IPS-18a (cell line): ENCODE measurements at regions not wholly inside any gene's neighbourhood (a gene's known extent, or its start where the extent isn't known, plus 50 kb on each side); places are given as distances from the start of the nearest gene placed in this dataset.

Experiments
- H3K27ac ChIP-seq: one replicate; pipeline ENCODE4 v1.5.1; 2013; ENCODE audit warnings: low read length
- H3K27me3 ChIP-seq: one replicate; pipeline ENCODE4 v1.6.1; 2013; ENCODE audit warnings: mild to moderate bottlenecking, low read length; ENCODE audit not compliant: control insufficient read depth, insufficient read depth
- H3K36me3 ChIP-seq: one replicate; pipeline ENCODE4 v1.6.1; 2013; ENCODE audit warnings: low read depth, low read length; ENCODE audit not compliant: control insufficient read depth
- H3K4me1 ChIP-seq: one replicate; pipeline ENCODE4 v1.6.1; 2013; ENCODE audit warnings: low read depth, low read length; ENCODE audit not compliant: control insufficient read depth
- H3K4me3 ChIP-seq: one replicate; pipeline ENCODE4 v1.5.1; 2013; ENCODE audit warnings: low read length
- H3K9ac ChIP-seq: one replicate; pipeline ENCODE4 v1.6.1; 2013; ENCODE audit warnings: mild to moderate bottlenecking, low read length, moderate library complexity
- H3K9me3 ChIP-seq: one replicate; pipeline ENCODE4 v1.6.1; 2013; ENCODE audit warnings: low read depth, low read length; ENCODE audit not compliant: control insufficient read depth

- H3K9ac ChIP-seq = no peak overlapping the region
- H3K9me3 ChIP-seq = no peaks in the 10 kb centered on the region
- H3K27me3 ChIP-seq = no peaks in the 10 kb centered on the region
- no peak overlapping the region for H3K27ac ChIP-seq
- H3K4me1 ChIP-seq = no peaks in the 10 kb centered on the region
- no peak overlapping the region for H3K4me3 ChIP-seq
- no peaks in the 10 kb centered on the region for H3K36me3 ChIP-seq
Observed at GRCh38 chr10:9719246-9719645, 1298.4 kb upstream of the CELF2 start.

- no peaks in the 10 kb centered on the region for H3K27me3 ChIP-seq
- H3K36me3 ChIP-seq = no peaks in the 10 kb centered on the region
- H3K4me3 ChIP-seq = no peak overlapping the region
- H3K9ac ChIP-seq = no peak overlapping the region
- H3K4me1 ChIP-seq = no peaks in the 10 kb centered on the region
- H3K9me3 ChIP-seq = no peaks in the 10 kb centered on the region
- no peak overlapping the region for H3K27ac ChIP-seq
Observed at GRCh38 chr10:9733766-9734165, 1283.9 kb upstream of the CELF2 start.

DNA sequence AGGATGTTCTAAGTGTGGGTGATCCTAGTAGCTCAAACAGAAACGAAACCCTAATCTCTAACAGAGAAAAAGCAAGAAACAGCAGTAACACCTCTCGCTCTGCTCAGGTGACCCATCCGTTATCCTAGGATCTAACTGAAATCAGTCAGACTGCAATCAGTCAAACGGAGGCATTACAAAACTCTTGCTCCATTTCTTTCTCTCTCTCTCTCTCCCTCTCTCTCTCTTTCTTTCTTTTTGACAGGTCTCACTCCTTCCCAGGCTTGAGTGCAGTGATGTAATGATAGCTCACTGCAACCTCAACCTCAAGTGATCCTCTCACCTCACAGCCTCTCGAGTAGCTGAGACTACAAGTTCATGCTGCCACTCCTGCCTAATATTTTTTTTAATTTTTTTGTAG is 1283.5 kb upstream of the CELF2 start:
- no peaks in the 10 kb centered on the region for H3K9me3 ChIP-seq

DNA sequence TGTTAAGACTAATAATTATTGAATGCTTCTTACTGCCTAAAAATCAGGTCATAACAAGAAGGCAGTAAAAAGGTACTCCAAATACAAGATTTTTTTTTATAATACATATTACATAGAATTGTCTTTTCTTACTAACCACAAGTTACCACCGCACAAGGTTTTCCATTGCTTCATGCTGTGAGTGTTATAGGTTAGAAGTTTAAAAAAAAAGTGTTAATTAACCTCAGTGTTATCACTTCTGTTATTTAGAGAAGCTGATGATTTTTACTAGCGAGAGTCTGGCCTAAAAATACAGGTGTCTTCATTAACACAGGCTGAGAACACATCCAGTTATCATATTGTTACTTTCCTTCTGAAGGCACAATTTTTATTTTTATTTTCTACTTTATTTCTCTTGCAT is 1281.9 kb upstream of the CELF2 start:
- H3K9ac ChIP-seq = no peak overlapping the region
- H3K4me3 ChIP-seq = no peak overlapping the region
- no peaks in the 10 kb centered on the region for H3K27me3 ChIP-seq
- no peaks in the 10 kb centered on the region for H3K4me1 ChIP-seq
- no peaks in the 10 kb centered on the region for H3K36me3 ChIP-seq
- H3K9me3 ChIP-seq = no peaks in the 10 kb centered on the region
- H3K27ac ChIP-seq = no peak overlapping the region

More for the DNA sequence above, 1283.5 kb upstream of the CELF2 start:
- H3K36me3 ChIP-seq = no peaks in the 10 kb centered on the region
- H3K9ac ChIP-seq = no peak overlapping the region
- no peak overlapping the region for H3K27ac ChIP-seq
- H3K4me1 ChIP-seq = no peaks in the 10 kb centered on the region
- H3K4me3 ChIP-seq = no peak overlapping the region
- no peaks in the 10 kb centered on the region for H3K27me3 ChIP-seq

DNA sequence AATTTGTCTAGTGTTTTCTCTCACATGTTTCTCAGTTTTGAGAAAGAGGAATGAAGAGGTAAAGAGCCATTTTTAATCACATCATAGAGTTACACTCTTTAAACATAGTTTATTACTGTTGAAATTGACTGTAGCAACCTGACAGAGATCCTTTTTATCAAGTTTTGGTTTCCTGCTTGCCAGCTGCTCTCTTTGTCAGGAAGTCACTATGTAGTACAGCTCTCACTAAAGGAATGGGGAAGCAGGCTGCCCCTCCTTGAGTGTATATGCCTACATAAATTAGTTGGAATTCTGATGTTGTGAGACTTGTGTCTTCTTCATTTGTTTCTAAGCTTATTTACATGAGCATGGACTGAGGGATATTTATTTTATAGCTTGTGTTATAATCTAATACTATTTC is 1274.0 kb upstream of the CELF2 start:
- Histone ChIP-seq H3K27ac (no peak overlapping the region), H3K4me1 (no peaks in the 10 kb centered on the region), H3K36me3 (no peaks in the 10 kb centered on the region), H3K27me3 (no peaks in the 10 kb centered on the region), H3K9me3 (no peaks in the 10 kb centered on the region), H3K9ac (no peak overlapping the region), H3K4me3 (no peak overlapping the region)

DNA sequence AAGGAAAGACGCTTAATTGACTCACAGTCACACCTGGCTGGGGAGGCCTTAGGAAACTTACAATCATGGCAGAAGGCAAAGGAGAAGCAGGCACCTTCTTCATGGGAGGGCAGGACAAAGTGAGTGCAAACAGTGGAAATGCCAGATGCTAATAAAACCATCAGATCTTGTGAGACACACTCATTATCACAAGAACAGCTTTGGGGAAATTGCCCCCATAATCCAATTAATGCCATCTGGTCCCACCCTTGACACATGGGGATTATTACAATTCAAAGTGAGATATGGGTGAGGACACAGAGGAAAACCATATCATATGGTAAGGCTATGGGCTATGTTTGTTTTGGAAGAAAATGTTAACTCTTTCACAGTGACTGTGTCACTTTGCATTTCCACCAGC is 1272.5 kb upstream of the CELF2 start:
- Histone ChIP-seq H3K4me1 (no peaks in the 10 kb centered on the region), H3K4me3 (no peak overlapping the region), H3K9me3 (no peaks in the 10 kb centered on the region), H3K27me3 (no peaks in the 10 kb centered on the region), H3K9ac (no peak overlapping the region), H3K27ac (no peak overlapping the region), H3K36me3 (no peaks in the 10 kb centered on the region)

- no peaks in the 10 kb centered on the region for H3K4me1 ChIP-seq
- no peak overlapping the region for H3K27ac ChIP-seq
- no peak overlapping the region for H3K4me3 ChIP-seq
- no peak overlapping the region for H3K9ac ChIP-seq
- no peaks in the 10 kb centered on the region for H3K9me3 ChIP-seq
- H3K36me3 ChIP-seq = no peaks in the 10 kb centered on the region
- no peaks in the 10 kb centered on the region for H3K27me3 ChIP-seq
Observed at GRCh38 chr10:9757176-9757575, 1260.5 kb upstream of the CELF2 start.

GRCh38 chr10:9759596-9759995 is 1258.1 kb upstream of the CELF2 start:
- no peaks in the 10 kb centered on the region for H3K4me1 ChIP-seq
- H3K4me3 ChIP-seq = no peak overlapping the region
- no peaks in the 10 kb centered on the region for H3K9me3 ChIP-seq
- H3K27me3 ChIP-seq = no peaks in the 10 kb centered on the region
- H3K27ac ChIP-seq = no peak overlapping the region
- no peak overlapping the region for H3K9ac ChIP-seq
- H3K36me3 ChIP-seq = no peaks in the 10 kb centered on the region

GRCh38 chr10:9762966-9763656 is 1254.6 kb upstream of the CELF2 start:
- Histone ChIP-seq H3K27ac (no peak overlapping the region), H3K4me3 (no peak overlapping the region), H3K4me1 (no peaks in the 10 kb centered on the region), H3K27me3 (no peaks in the 10 kb centered on the region), H3K9me3 (no peaks in the 10 kb centered on the region), H3K36me3 (no peaks in the 10 kb centered on the region), H3K9ac (no peak overlapping the region)

DNA sequence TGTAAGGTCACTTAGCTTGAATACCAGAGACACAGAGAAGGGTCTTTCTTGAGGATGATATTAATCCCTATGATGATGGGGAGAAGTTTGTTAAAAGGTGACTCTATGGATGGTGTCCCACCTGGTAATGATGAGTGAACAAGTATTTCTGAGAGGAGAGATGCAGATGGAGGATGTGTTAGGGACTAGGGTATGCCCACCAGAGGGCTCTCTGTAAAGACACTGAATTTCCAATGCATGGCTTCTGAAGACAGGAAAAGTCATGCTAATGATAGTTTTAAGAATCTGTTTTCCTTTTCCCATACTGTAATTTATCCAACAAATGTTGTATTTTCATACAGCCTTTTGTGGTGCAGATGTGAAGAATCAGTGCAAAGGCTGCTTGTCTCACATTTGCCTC is 1250.9 kb upstream of the CELF2 start:
- H3K9me3 ChIP-seq = no peaks in the 10 kb centered on the region
- no peak overlapping the region for H3K4me3 ChIP-seq

DNA sequence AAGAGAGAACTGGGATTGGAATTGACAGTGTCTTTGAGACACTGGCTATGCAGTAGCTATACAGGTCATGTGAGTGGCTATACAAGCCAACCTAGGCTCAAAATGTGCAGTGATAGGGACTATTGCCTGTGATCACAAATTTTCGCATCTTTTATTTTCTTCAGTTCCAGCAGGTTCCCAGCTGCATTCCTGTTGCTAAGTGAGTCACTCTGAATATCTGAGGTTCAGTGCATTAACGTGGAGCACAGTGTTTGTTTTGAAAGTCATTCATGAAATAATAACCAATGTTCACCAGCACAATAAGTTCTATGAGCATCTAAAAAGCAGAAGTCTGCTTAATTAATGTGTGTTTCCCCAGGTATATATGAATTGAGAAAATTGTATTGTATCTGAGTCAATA is 1236.0 kb upstream of the CELF2 start:
- no peak overlapping the region for H3K27ac ChIP-seq

More for the DNA sequence above, 1250.9 kb upstream of the CELF2 start:
- H3K27me3 ChIP-seq = no peaks in the 10 kb centered on the region
- no peaks in the 10 kb centered on the region for H3K36me3 ChIP-seq
- H3K9ac ChIP-seq = no peak overlapping the region
- no peaks in the 10 kb centered on the region for H3K4me1 ChIP-seq
- no peak overlapping the region for H3K27ac ChIP-seq

DNA sequence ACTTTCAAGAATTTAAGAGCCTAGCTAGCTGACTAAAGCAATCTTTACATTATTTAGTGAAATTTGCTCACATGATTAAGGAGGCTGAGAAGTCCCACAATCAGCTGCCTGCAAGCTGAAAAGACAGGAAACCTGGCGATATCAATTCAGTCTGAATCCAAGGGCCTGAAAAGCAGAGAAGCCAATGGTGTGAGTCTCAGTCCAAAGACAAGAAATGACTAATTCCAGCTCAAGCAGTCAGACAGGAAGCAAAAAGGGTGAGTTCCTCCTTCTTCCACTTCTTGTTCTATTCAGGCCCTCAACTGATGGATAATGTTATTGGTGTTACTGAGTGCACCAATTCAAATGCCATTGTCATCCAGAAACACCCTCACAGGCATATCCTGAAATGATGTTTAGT is 1231.6 kb upstream of the CELF2 start:
- H3K9me3 ChIP-seq = no peaks in the 10 kb centered on the region
- no peak overlapping the region for H3K9ac ChIP-seq
- no peak overlapping the region for H3K27ac ChIP-seq
- H3K36me3 ChIP-seq = no peaks in the 10 kb centered on the region
- no peak overlapping the region for H3K4me3 ChIP-seq
- no peaks in the 10 kb centered on the region for H3K4me1 ChIP-seq
- no peaks in the 10 kb centered on the region for H3K27me3 ChIP-seq

More for the DNA sequence above, 1236.0 kb upstream of the CELF2 start:
- Histone ChIP-seq H3K36me3 (no peaks in the 10 kb centered on the region), H3K4me3 (no peak overlapping the region), H3K4me1 (no peaks in the 10 kb centered on the region), H3K9ac (no peak overlapping the region), H3K9me3 (no peaks in the 10 kb centered on the region), H3K27me3 (no peaks in the 10 kb centered on the region)
